IMR-90 (cell line): ENCODE measurements at regions not wholly inside any gene's neighbourhood (a gene's known extent, or its start where the extent isn't known, plus 50 kb on each side); places are given as distances from the start of the nearest gene placed in this dataset.

Experiments used
- BHLHE40 ChIP-seq: fragments of 150-350 bp; IDR thresholded peaks from 2 replicates; pipeline ENCODE4 v1.6.1; 2016; ENCODE audit warnings: mild to moderate bottlenecking, low read depth, low read length
- CEBPB ChIP-seq: IDR thresholded peaks from 2 replicates; pipeline ENCODE4 v1.6.1; 2012; ENCODE audit warnings: low read depth, low read length, improper control_type of control experiment
- FOS ChIP-seq: fragments of 150-350 bp; IDR thresholded peaks from 2 replicates; pipeline ENCODE4 v1.6.1; 2016; ENCODE audit warnings: low read depth, low read length
- POLR2A ChIP-seq: IDR thresholded peaks from 2 replicates; pipeline ENCODE4 v1.6.1; 2012; ENCODE audit warnings: mild to moderate bottlenecking, low read depth, low read length
- RAD21 ChIP-seq: IDR thresholded peaks from 2 replicates; pipeline ENCODE4 v1.6.1; 2012; ENCODE audit warnings: low read length, improper control_type of control experiment
- RCOR1 ChIP-seq: IDR thresholded peaks from 2 replicates; pipeline ENCODE4 v1.6.1; 2012; ENCODE audit warnings: mild to moderate bottlenecking, low read length, improper control_type of control experiment; ENCODE audit not compliant: insufficient replicate concordance
- SMC3 ChIP-seq: fragments of 150-350 bp; IDR thresholded peaks from 2 replicates; pipeline ENCODE4 v1.6.1; 2016; ENCODE audit warnings: low read depth, mild to moderate bottlenecking, antibody characterized with exemption, low read length, moderate library complexity
- USF2 ChIP-seq: fragments of 150-350 bp; IDR thresholded peaks from 2 replicates; pipeline ENCODE4 v1.6.1; 2017; ENCODE audit warnings: mild to moderate bottlenecking, antibody characterized with exemption, low read length, low read depth
- TF ChIP-seq, protein P1 (sequence below): conservative IDR thresholded peaks from 2 replicates; pipeline ENCODE4 v1.5.1; 2012; ENCODE audit warnings: mild to moderate bottlenecking, low read depth, low read length, improper control_type of control experiment

DNA sequence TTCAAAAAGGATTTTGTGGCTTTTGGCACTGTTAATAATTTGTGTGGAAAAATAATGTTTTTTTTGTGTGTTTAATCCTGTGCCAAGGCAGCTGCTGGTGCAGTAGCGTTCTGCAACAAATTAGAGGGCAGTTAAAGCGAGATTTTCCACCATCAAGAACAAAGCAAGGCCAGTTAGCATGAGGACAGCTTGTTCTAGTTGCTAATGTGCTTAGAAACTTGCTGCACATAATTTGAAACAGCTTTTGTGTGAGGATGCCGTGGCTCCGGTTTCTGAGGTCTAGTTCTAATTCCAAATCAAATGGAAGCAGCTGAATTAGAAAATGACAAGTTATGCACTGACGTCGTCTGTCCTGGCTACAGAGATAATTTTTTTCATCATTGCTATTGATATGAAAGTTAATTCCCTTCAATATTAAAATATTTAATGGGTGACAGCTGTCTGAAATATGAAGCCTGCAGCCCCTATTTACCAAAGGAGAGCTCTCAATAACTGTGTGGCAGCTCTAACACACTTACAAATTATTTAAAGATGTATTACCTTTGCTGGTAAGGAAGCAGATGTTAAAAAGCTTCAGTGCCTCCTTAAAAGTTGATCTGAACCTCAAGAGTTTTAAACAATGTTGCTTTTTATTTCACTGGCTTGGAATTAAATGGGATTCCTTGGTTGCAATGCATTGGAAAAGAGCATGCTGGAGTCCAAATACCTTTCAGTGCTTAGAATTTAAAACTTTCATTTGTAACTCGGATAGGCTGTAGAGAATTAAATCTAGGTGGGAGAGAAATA lies 128.6 kb downstream of the SPATA31D1 start:
- TF ChIP-seq BHLHE40: no peak
- no peak for TF ChIP-seq CEBPB
- TF ChIP-seq, protein P1, sequence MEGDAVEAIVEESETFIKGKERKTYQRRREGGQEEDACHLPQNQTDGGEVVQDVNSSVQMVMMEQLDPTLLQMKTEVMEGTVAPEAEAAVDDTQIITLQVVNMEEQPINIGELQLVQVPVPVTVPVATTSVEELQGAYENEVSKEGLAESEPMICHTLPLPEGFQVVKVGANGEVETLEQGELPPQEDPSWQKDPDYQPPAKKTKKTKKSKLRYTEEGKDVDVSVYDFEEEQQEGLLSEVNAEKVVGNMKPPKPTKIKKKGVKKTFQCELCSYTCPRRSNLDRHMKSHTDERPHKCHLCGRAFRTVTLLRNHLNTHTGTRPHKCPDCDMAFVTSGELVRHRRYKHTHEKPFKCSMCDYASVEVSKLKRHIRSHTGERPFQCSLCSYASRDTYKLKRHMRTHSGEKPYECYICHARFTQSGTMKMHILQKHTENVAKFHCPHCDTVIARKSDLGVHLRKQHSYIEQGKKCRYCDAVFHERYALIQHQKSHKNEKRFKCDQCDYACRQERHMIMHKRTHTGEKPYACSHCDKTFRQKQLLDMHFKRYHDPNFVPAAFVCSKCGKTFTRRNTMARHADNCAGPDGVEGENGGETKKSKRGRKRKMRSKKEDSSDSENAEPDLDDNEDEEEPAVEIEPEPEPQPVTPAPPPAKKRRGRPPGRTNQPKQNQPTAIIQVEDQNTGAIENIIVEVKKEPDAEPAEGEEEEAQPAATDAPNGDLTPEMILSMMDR: no peak
- TF ChIP-seq RCOR1: no peak
- TF ChIP-seq POLR2A: no peak
- TF ChIP-seq RAD21: no peak
- no peak for TF ChIP-seq FOS
- TF ChIP-seq SMC3: no peak
- no peak for TF ChIP-seq USF2
